HG02938 (cell line): ENCODE measurements at regions not wholly inside any gene's neighbourhood (a gene's known extent, or its start where the extent isn't known, plus 50 kb on each side); places are given as distances from the start of the nearest gene placed in this dataset.

Experiments used
- ATAC-seq: cut with Tn5 transposase; IDR thresholded peaks from one replicate; pipeline ENCODE4 v1.9.1; 2021; ENCODE audit warnings: mild to moderate bottlenecking, moderate library complexity; ENCODE audit not compliant: unreplicated experiment

DNA sequence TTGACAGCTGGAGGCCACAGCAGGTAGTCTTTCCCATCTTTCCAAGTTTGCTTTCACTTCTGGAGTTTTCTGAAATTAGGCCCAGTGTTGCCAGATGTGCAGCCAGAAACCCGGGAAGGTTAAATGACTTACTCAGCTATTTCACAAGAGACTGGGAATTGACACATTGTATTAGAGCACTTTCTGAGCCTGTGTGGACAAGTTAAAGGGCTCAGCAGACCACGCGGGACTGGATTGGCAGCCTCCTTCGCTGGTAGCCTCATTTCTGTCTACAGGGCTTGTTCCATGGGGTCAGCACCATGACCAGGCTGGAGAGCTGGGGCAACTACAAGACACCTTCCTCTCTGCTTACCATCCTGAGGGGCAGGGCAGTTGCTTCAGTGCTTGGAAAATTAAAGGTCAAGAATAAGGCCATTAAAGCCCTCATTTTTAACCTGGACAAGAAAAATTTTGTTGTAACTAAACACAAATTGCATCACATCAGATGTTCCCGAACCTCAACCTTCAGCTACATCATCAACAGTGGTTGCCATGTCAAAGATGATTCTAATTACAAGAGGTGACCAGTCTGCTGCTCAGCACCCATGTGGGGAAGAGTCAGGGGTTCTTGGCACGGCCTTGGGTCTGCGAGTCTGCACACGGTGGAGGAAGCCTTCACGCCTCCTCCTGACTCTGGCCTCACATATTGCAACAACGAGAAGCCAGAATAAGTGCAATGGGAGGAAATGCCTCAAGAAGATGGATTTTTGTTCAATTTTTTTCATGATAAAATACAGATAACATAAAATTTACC is 279.5 kb upstream of the RAB6C start:
- ATAC-seq: no peak

- ATAC-seq: no peak
Measured at GRCh38 chr2:129702416-129703176, 276.9 kb upstream of the RAB6C start.

DNA sequence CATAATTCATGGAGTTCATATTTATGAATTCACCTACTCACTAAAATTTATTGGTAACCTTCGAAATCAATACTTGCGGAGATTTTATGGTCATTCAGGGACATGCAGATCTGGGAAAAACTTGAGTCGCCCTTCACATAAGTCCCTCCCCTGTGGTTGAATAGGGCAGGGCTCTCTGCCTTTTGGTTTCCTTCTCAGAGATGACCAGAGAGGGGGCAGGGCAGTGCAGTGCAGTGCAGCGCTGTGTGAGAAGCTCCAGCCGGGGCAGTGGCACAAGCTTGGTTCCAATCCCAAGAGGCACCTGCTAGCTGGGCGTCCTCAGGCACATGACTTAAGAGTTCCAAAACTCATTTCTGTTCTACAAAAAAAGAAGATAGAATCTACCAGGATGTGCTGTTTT is 274.4 kb upstream of the RAB6C start:
- no peak for ATAC-seq

DNA sequence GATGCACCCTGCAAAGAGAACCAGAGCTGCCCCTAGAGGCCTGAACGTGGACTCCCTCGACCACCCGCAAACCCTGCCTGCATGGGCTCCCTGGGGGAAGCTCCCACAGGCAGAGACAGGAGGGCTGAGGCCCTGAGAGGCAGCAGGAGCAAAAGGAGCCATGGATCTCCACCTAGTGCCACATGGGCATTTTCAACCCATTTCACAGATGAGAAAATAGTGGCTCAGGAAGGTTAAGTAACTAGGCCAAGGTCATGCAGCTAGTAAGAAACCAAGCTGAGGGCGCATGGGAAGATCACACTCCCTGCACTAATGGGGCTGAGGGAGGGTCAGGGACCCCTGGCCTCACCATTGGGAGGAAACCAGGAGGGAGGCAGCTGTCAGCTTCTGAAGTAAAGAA is 271.7 kb upstream of the RAB6C start:
- no peak for ATAC-seq

DNA sequence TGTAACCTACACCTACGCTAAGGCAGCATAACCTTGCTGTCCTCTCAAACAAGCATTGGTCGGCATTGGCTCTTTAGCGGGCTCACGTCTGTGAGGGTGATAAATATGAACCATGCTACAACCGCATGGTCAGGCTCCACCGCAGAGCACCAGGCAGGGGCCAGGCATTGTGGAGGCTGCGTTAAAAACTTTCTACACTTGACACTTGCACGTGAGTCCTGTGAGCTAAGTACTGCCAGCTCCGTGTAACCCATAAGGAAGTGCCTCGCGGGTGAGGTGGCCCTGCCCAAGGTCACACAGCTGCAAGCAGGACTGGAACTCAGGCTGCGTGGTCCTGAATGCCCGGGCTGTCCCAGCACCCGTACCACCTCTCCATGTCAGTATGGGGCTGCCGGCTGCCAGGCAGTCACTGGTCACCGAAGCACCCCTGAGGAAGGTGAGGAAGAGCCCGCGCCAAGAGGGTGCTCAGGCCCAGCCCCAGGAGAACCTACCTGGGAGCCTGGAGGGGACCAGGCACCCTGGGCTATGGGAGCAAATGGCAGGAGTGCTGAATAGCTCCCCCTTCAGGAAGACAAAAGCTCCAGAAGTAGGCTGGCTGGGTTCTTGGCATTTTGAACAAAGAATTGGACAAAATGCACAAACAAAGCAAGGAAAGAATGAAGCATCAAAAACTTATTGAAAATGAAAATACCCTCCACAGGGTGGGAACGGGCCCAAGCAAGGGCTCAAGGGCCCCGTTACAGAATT is 271.1 kb upstream of the RAB6C start:
- ATAC-seq: no peak

DNA sequence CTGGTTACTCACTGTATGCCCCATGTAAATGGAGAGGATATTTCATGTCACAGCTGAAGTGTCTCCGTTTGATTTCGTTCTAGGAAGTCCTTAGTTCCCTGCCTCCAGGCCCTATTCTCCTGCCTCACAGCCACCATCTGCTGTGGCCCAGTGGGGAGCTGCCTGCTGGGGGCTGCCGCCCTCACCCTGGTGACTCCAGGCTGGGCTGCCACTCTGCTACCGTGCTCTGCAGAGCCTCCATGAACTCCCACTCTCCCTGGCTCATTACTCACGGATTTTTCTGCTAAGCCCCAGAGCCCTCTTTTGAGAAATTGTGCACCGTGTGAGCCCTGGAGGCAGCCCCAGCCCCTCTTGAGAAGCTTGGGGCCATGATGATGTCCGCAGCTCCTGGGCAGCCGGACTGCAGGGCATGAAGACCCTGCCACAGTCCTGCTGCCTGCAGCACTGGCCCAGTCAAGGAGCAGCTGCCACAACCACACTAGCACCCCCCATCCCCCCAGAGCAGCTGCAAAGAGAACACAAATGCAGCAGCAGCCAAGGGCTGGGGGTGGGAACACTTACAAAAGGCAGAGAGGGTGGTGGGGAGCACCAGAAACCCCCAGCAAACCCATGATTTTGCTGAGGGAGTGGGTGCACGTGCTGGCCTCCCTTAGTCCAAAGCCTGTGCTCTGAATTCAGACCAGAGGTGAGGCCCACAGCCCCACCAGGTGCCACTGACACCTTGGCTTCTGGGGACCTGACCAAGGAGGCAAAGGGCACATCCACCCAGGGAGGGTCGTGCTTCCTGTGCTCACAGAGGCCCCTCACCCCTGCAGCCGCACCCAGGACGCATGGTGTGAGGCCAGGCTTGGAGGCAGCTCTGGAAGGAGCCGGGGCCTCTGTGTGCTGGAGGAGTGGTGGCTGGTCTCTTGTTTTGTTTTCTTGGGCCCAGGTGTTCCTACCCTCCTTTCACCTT is 270.2 kb upstream of the RAB6C start:
- ATAC-seq: no peak

DNA sequence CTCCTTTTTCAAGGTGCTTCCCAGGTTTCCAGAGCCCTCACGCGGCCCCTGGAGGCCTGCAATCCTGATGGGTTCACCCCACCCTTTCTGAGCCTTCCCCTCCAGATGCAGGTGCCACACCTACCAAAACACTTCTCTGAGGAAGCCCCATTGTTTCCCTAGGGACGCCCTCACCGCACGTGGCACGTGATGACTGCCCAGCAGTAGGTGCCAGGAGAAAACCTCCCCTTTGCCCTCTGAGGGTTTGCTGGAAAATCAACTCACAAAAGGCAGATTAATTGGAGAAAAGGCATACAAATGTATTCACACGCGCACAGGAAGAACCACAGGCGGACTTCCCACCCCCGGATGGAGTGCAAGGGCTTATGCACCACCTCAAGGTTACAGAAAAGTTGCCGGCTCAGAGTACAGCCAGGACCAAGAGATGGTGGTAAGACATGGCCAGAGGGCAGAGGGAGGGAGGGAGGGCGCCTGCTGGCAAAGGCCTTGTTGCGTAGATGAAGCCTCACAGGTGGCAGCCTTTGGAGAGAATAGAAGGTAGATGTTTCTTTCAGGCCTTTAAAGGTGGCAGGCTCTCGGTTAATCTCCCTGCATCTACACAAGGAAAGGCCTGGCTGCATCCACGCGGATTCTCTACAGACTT is 269.4 kb upstream of the RAB6C start:
- no peak for ATAC-seq

GRCh38 chr2:129710670-129711495 is 268.6 kb upstream of the RAB6C start:
- ATAC-seq: no peak

DNA sequence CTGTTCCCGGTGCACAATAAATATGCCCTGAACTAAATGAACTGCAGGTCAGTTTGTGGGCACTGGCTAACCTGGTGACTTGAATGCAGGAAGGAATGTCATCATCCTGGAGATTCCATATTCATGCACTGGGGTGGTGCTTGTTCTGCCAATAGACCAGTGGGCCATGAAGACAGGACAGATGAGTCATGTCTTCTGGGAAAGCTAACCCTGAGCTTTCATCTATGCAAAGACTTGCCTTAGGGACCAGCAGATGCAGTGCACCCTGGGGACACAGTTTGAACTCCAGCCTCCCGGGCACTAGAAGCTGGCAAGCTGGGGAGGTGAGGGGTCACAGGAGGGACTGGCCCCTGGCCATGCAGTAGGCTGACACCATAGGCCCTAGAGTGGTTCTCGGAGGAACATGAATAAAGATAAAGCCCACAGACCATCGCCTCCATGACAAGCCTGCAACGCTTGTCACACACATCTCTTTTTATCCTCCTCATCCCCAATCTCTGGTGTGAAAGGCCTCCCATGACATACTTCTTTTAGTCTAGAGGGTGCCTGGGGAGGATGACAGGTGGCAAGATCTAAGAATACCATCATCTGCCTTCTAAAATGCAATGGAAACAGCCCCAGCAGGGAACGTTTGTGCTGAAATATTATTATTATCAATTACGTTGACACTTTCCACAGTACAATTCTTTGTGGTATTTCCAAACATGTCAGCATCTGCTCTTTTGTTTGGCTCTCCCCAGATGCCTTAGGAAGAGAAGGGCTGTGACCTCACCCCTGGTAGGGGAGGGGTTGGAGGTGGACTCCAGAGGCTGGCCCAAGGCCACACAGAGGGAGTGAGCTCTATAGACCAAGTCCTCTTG is 267.4 kb upstream of the RAB6C start:
- no peak for ATAC-seq

GRCh38 chr2:129712676-129712985 is 266.8 kb upstream of the RAB6C start:
- ATAC-seq: no peak

- no peak for ATAC-seq
Measured at GRCh38 chr2:129713337-129713736, 266.1 kb upstream of the RAB6C start.

- no peak for ATAC-seq
Measured at GRCh38 chr2:129716781-129717559, 262.5 kb upstream of the RAB6C start.

DNA sequence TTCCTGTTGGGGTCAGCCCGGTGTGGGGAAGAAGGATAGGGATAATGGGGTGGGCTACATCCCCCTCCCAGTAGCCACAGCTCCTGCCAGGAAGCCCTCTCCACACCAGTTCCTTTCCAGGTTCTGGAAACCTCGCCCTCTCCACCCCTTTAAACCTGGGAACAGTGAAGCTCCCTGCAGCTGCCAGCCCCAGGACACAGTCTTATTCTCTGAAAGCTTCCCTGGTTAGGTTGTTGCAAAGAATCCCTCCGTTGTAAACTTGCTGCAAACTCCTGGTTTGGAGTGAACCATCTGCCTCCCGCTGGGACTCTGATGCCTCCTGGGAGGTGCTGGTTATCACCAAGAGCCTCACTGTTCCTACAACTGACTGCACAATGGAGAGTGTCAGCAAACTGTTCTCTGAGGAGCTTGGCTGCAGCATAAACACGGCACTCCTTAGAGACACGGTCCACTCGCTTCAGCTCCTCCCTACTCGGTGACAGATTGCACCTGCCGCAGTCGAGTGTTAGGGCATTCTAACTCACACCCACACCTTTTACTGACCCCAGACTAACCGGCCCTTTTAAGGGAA is 261.8 kb upstream of the RAB6C start:
- ATAC-seq: no peak

GRCh38 chr2:129719335-129719734 is 260.1 kb upstream of the RAB6C start:
- ATAC-seq: no peak

- ATAC-seq: no peak
Measured at GRCh38 chr2:129720360-129720759, 259.1 kb upstream of the RAB6C start.

GRCh38 chr2:129720761-129721160 is 258.7 kb upstream of the RAB6C start:
- no peak for ATAC-seq

DNA sequence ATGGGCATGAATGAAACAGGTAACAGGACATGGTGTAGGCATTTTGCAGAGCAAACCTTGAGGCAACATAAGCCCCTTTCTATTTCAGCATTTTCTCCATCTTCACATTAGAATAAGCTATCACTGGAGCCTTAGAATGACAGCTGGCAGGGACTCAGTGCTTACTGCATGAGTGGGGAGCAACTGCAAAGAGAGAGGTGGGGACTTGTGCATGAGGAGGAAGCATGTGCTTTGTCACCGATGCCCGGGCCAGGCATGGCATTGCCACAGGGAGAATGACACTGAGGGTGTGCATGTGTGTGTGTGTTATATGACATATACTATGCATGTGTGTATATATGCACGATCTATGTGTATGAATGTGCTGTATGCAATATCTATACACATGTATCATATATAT is 258.2 kb upstream of the RAB6C start:
- no peak for ATAC-seq
